ENCODE measurements at regions not wholly inside any gene's neighbourhood (a gene's known extent, or its start where the extent isn't known, plus 50 kb on each side); places are given as distances from the start of the nearest gene placed in this dataset.

GRCh38 chr2:65943099-65943786 is 491.7 kb upstream of the MEIS1 start:
- no peak for TF ChIP-seq ZBTB1 (tag by site-specific recombination; IDR thresholded peaks at IDR 0.05)
- TF ChIP-seq ZNF549 (tag by site-specific recombination; IDR thresholded peaks at IDR 0.05), result no peak
- no peak for TF ChIP-seq ZNF350 (tag by site-specific recombination; IDR thresholded peaks at IDR 0.05)
